ENCODE measurements at regions not wholly inside any gene's neighbourhood (a gene's known extent, or its start where the extent isn't known, plus 50 kb on each side); places are given as distances from the start of the nearest gene placed in this dataset.

- no peak overlapping the region for H3K27ac ChIP-seq
- H3K79me2 ChIP-seq = no peaks in the 10 kb centered on the region
- H3K4me2 ChIP-seq (ENCODE audit: low read length) = no peak overlapping the region
- H2AFZ ChIP-seq = no peak overlapping the region
- H3K27me3 ChIP-seq (ENCODE audit: control insufficient read depth, insufficient read depth, low read length) = no peaks in the 10 kb centered on the region
- H3K36me3 ChIP-seq (ENCODE audit: control insufficient read depth, insufficient read depth, low read length) = no peaks in the 10 kb centered on the region
- no peaks in the 10 kb centered on the region for H3K9me3 ChIP-seq (ENCODE audit: control insufficient read depth, low read length)
- TF ChIP-seq CTCF (IDR thresholded peaks at IDR 0.05) = no peak
- no peak overlapping the region for H3K4me3 ChIP-seq (ENCODE audit: low read depth, low read length)
- no peak overlapping the region for H3K9ac ChIP-seq
- H3K4me1 ChIP-seq = no peaks in the 10 kb centered on the region
These were observed 148.7 kb upstream of the ZEB2 start for GRCh38 chr2:144668493-144669110.

DNA sequence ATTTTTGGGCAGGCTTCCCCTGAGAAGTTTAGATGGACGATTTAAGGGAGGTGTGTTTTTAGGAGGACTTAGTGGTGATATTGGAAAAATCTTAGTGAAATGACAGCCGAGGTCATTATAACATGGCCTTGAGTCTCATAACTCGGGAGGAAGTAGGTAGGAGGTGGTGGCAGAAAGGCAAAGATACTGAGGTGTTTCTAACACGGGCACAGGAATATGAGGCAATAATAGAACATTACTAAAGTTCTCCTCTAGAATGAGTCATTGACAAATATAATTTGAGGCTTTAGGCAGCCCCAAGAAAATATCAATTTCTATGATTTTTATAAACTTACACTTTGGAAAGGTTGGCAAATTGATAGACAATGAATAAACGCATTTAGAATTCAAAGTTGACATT lies 146.1 kb upstream of the ZEB2 start:
- H3K36me3 ChIP-seq (ENCODE audit: control insufficient read depth, insufficient read depth, low read length) = no peaks in the 10 kb centered on the region
- no peak overlapping the region for H3K27ac ChIP-seq
- H3K4me2 ChIP-seq (ENCODE audit: low read length) = no peak overlapping the region
- H3K27me3 ChIP-seq (ENCODE audit: control insufficient read depth, insufficient read depth, low read length) = no peaks in the 10 kb centered on the region
- TF ChIP-seq CTCF (IDR thresholded peaks at IDR 0.05) = no peak
- no peak overlapping the region for H3K9ac ChIP-seq
- H3K9me3 ChIP-seq (ENCODE audit: control insufficient read depth, low read length) = no peaks in the 10 kb centered on the region
- H2AFZ ChIP-seq = no peak overlapping the region
- H3K4me1 ChIP-seq = no peaks in the 10 kb centered on the region
- no peaks in the 10 kb centered on the region for H3K79me2 ChIP-seq
- no peak overlapping the region for H3K4me3 ChIP-seq (ENCODE audit: low read depth, low read length)

DNA sequence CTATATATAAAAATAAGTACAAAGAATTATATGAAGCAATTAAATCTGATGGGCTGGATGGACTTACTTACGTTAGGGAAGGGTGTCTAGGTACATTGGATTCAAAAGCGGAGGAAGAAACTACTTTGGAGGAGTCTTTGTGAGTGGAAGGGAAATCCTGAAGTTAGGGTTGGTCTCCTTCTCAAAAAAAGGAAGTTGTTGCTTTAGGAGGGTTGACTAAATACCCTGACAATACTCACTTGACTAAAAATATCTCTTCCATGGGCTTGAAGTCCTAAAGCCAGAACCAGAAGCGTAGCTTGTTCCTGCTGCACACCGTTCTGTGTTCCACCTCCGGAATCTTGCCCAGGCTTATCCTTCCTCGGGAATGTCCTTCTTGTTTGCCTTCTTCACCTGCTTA lies 143.3 kb upstream of the ZEB2 start:
- Histone ChIP-seq H2AFZ (no peak overlapping the region), H3K4me3 (ENCODE audit: low read depth, low read length) (no peak overlapping the region), H3K4me2 (ENCODE audit: low read length) (no peak overlapping the region), H3K9ac (no peak overlapping the region), H3K79me2 (no peaks in the 10 kb centered on the region), H3K9me3 (ENCODE audit: control insufficient read depth, low read length) (no peaks in the 10 kb centered on the region), H3K27ac (no peak overlapping the region), H3K36me3 (ENCODE audit: control insufficient read depth, insufficient read depth, low read length) (no peaks in the 10 kb centered on the region), H3K4me1 (no peaks in the 10 kb centered on the region), H3K27me3 (ENCODE audit: control insufficient read depth, insufficient read depth, low read length) (no peaks in the 10 kb centered on the region)
- no peak for TF ChIP-seq CTCF (IDR thresholded peaks at IDR 0.05)

DNA sequence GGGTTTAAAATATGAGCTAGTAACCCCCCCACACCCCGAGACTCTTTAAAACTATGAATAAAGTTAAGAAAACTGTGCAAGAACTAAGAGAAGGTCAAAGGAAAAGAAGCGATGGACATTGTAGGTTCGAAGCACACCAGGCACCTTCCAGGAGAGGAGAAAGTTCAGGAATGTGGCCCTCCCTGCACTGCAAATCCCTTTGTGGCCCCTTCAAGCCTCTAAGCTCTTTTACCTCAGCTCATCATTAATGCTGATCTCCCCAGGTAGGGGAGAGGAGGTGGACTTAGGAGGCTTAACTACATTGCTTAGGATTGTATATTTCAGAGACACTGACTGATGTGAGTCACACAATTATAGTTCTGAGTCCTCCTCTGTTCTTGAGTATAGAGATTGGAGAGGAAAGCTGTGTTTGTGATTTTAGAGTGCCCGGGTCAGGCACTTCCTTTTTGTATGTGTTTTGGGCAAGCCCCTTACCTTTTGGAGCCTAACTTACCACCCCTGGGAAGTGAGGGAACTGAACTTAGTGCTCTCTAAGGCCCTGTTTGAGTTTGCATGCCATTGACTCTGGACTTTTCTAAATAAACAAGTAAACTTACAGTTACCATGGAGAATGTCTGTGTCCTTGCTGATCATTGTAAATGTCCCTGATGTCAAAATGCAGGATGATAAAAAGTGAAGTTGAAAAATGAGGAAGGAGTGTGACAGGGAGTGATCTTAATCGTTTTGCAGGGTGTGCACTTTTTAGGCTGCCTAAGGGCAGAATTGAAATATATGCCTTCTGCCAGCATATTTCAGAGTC lies 140.8 kb upstream of the ZEB2 start:
- no peak overlapping the region for H3K4me2 ChIP-seq (ENCODE audit: low read length)
- no peaks in the 10 kb centered on the region for H3K27me3 ChIP-seq (ENCODE audit: control insufficient read depth, insufficient read depth, low read length)
- H3K4me3 ChIP-seq (ENCODE audit: low read depth, low read length) = no peak overlapping the region
- no peaks in the 10 kb centered on the region for H3K9me3 ChIP-seq (ENCODE audit: control insufficient read depth, low read length)
- H3K9ac ChIP-seq = no peak overlapping the region
- H3K36me3 ChIP-seq (ENCODE audit: control insufficient read depth, insufficient read depth, low read length) = no peaks in the 10 kb centered on the region
- H3K79me2 ChIP-seq = no peaks in the 10 kb centered on the region
- H3K27ac ChIP-seq = peak overlapping the region; percentile 8
- no peak for TF ChIP-seq CTCF (IDR thresholded peaks at IDR 0.05)
- no peaks in the 10 kb centered on the region for H3K4me1 ChIP-seq
- H2AFZ ChIP-seq = no peak overlapping the region

Data from parathyroid adenoma (tissue), 2 donors.